ENCODE measurements at regions not wholly inside any gene's neighbourhood (a gene's known extent, or its start where the extent isn't known, plus 50 kb on each side); places are given as distances from the start of the nearest gene placed in this dataset.

- Histone ChIP-seq H4K20me1 (ENCODE audit: control insufficient read depth, extremely low read depth, insufficient read depth, low read length) (no peaks in the 10 kb centered on the region), H3K4me1 (ENCODE audit: control insufficient read depth, extremely low read depth, insufficient read depth, low read length) (no peaks in the 10 kb centered on the region), H3K4me2 (ENCODE audit: control insufficient read depth, extremely low read depth, insufficient read depth, low read depth, low read length) (no peak overlapping the region), H3K4me3 (ENCODE audit: control insufficient read depth in 2 of 3, extremely low read depth in 1 of 3, insufficient read depth in 2 of 3, low read depth in 1 of 3, low read length in 3 of 3) (no peak overlapping the region), H3K79me2 (ENCODE audit: control insufficient read depth, insufficient read depth, low read length) (no peaks in the 10 kb centered on the region), H3K27ac (ENCODE audit: control insufficient read depth, insufficient read depth, low read length) (no peak overlapping the region), H3K9me1 (ENCODE audit: control insufficient read depth, extremely low read depth, insufficient read depth, low read length) (no peaks in the 10 kb centered on the region), H2AFZ (ENCODE audit: control insufficient read depth, low read length) (no peak overlapping the region), H3K9me3 (ENCODE audit: control insufficient read depth, low read depth, low read length) (no peaks in the 10 kb centered on the region), H3K36me3 (ENCODE audit: control insufficient read depth in 2 of 2, extremely low read depth in 1 of 2, insufficient read depth in 2 of 2, low read length in 2 of 2) (no peaks in the 10 kb centered on the region), H3K27me3 (ENCODE audit: control insufficient read depth, extremely low read depth, insufficient read depth, low read length) (no peaks in the 10 kb centered on the region), H3K9ac (ENCODE audit: control insufficient read depth, extremely low read depth, insufficient read depth, low read length) (no peak overlapping the region)
- DNase-seq (ENCODE audit: low read depth, low spot score) = no peak
- TF ChIP-seq CTCF (optimal IDR thresholded peaks at IDR 0.05 in 1 of 3, IDR thresholded peaks at IDR 0.05 in 1 of 3, conservative IDR thresholded peaks at IDR 0.05 in 1 of 3; ENCODE audit: extremely low read depth in 1 of 3, insufficient read depth in 2 of 3, low read length in 3 of 3) (no peak), EZH2 (IDR thresholded peaks at IDR 0.05; ENCODE audit: low read length) (no peak)
- FAIRE-seq = no peak
- dilution Hi-C loops (cut with MboI; ENCODE audit: extremely low pct_ligation_motif_present, low sequenced_read_pairs) = no loop called here
Observed at GRCh38 chr10:10849306-10849705, 168.4 kb upstream of the CELF2 start.

DNA sequence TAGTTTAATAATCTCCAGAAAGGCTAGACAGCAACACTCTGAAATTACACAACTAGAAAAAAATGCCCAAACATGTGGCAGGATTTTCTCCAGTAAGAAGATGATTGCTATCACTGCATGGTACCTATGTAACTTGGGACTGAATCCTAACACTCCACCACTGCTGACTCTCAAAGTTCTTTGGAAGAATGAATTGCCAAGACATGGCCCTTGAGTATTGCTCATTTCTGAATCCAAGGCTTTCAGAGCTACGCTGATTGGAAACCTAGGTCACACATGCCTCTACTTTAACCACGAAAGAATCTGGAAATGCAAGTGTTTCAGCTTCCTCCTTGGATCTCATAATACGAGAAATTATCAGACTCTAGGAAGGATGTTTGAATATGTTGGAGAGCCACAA lies 167.5 kb upstream of the CELF2 start:
- dilution Hi-C loops (cut with MboI; ENCODE audit: extremely low pct_ligation_motif_present, low sequenced_read_pairs) = no loop called here
- DNase-seq (ENCODE audit: low read depth, low spot score) = no peak
- no peak overlapping the region for H3K27ac ChIP-seq (ENCODE audit: control insufficient read depth, insufficient read depth, low read length)
- no peaks in the 10 kb centered on the region for H3K27me3 ChIP-seq (ENCODE audit: control insufficient read depth, extremely low read depth, insufficient read depth, low read length)
- TF ChIP-seq EZH2 (IDR thresholded peaks at IDR 0.05; ENCODE audit: low read length) (no peak), CTCF (optimal IDR thresholded peaks at IDR 0.05 in 1 of 3, IDR thresholded peaks at IDR 0.05 in 1 of 3, conservative IDR thresholded peaks at IDR 0.05 in 1 of 3; ENCODE audit: extremely low read depth in 1 of 3, insufficient read depth in 2 of 3, low read length in 3 of 3) (no peak)
- H3K9ac ChIP-seq (ENCODE audit: control insufficient read depth, extremely low read depth, insufficient read depth, low read length) = no peak overlapping the region
- H3K9me1 ChIP-seq (ENCODE audit: control insufficient read depth, extremely low read depth, insufficient read depth, low read length) = no peaks in the 10 kb centered on the region
- H2AFZ ChIP-seq (ENCODE audit: control insufficient read depth, low read length) = no peak overlapping the region
- H3K9me3 ChIP-seq (ENCODE audit: control insufficient read depth, low read depth, low read length) = no peaks in the 10 kb centered on the region
- FAIRE-seq = peak; percentile 29
- no peaks in the 10 kb centered on the region for H3K79me2 ChIP-seq (ENCODE audit: control insufficient read depth, insufficient read depth, low read length)
- no peak overlapping the region for H3K4me3 ChIP-seq (ENCODE audit: control insufficient read depth in 2 of 3, extremely low read depth in 1 of 3, insufficient read depth in 2 of 3, low read depth in 1 of 3, low read length in 3 of 3)
- no peaks in the 10 kb centered on the region for H3K4me1 ChIP-seq (ENCODE audit: control insufficient read depth, extremely low read depth, insufficient read depth, low read length)
- H4K20me1 ChIP-seq (ENCODE audit: control insufficient read depth, extremely low read depth, insufficient read depth, low read length) = no peaks in the 10 kb centered on the region
- H3K36me3 ChIP-seq (ENCODE audit: control insufficient read depth in 2 of 2, extremely low read depth in 1 of 2, insufficient read depth in 2 of 2, low read length in 2 of 2) = no peaks in the 10 kb centered on the region
- H3K4me2 ChIP-seq (ENCODE audit: control insufficient read depth, extremely low read depth, insufficient read depth, low read depth, low read length) = no peak overlapping the region
